ENCODE measurements at regions not wholly inside any gene's neighbourhood (a gene's known extent, or its start where the extent isn't known, plus 50 kb on each side); places are given as distances from the start of the nearest gene placed in this dataset.

DNA sequence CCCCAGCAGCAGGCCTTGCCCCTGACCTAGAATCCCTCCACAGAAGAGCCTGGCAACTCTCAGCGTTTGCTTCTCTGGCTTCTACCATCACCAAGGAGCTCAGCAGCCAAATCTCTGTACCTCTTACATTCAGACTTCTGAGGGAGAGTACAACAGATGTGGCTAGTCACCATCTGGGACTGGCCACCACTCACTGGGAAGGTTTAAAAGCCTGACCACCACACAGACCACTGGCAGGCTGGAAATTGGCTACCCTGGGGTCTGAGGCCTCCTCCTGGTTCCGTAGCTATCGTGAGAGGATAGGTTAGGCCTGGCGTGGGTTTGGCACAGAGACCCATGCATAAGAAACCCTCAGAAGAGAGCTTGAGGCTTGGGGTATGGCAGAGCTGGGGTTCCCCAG lies 478.5 kb upstream of the CADM1 start:
- no peaks in the 10 kb centered on the region for H3K79me2 ChIP-seq (ENCODE audit: control insufficient read depth, low read length)
- H3K4me2 ChIP-seq (ENCODE audit: low read length): no peak overlapping the region
- H3K27ac ChIP-seq (ENCODE audit: low read depth, low read length): no peak overlapping the region
- no peaks in the 10 kb centered on the region for H3K27me3 ChIP-seq (ENCODE audit: control insufficient read depth, low read length)
- H3K4me3 ChIP-seq (ENCODE audit: low read length): no peak overlapping the region
- no peaks in the 10 kb centered on the region for H3K36me3 ChIP-seq (ENCODE audit: control insufficient read depth, low read length)
- H3K4me1 ChIP-seq (ENCODE audit: control insufficient read depth, low read length): no peaks in the 10 kb centered on the region
- no peaks in the 10 kb centered on the region for H3K9me2 ChIP-seq (replicated peaks; ENCODE audit: control insufficient read depth, low read length)
- no peaks in the 10 kb centered on the region for H4K20me1 ChIP-seq (ENCODE audit: control insufficient read depth, insufficient read depth, low read depth, low read length)
- H3F3A ChIP-seq (ENCODE audit: control insufficient read depth, insufficient read depth): no peaks in the 10 kb centered on the region
- TF ChIP-seq, protein P1, sequence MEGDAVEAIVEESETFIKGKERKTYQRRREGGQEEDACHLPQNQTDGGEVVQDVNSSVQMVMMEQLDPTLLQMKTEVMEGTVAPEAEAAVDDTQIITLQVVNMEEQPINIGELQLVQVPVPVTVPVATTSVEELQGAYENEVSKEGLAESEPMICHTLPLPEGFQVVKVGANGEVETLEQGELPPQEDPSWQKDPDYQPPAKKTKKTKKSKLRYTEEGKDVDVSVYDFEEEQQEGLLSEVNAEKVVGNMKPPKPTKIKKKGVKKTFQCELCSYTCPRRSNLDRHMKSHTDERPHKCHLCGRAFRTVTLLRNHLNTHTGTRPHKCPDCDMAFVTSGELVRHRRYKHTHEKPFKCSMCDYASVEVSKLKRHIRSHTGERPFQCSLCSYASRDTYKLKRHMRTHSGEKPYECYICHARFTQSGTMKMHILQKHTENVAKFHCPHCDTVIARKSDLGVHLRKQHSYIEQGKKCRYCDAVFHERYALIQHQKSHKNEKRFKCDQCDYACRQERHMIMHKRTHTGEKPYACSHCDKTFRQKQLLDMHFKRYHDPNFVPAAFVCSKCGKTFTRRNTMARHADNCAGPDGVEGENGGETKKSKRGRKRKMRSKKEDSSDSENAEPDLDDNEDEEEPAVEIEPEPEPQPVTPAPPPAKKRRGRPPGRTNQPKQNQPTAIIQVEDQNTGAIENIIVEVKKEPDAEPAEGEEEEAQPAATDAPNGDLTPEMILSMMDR (IDR thresholded peaks at IDR 0.05; ENCODE audit: low read depth, low read length, poor library complexity, severe bottlenecking): no peak
- no peaks in the 10 kb centered on the region; the same call in 1 of the 2 replicates for H3K9me3 ChIP-seq (ENCODE audit: control insufficient read depth, insufficient read depth, low read length)

DNA sequence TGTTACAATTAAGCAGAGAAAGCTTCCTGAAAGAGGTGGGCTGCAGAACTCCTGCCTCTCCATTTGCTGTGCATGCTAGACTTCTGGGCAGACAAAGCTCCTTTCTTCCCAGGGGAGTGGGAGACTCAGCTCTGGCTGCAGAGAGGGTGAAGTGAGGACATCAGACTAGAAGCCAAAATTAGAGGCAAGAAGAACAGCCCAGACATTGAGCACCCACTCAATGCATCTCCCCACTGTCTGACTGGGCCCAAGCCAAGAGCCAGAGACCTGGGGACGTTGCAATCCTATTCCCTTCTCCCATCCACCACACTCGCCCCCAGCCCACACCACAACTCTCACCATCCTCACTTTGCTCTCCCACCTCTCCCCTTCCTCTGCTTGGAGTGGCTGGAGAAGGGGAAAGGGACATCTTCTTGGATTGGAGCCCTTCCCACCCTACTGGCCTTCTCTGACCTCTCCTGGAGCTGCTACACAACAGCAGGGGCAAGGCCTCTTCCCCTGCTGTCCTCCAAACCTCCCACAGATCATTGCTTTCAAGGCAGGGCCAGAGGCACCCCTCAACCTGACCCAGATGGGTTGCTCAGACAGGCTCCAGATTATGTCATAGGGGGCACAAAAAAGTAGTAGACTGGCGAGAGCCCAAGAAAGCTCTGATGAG lies 477.7 kb upstream of the CADM1 start:
- Histone ChIP-seq H3K79me2 (ENCODE audit: control insufficient read depth, low read length) (no peaks in the 10 kb centered on the region), H3K4me1 (ENCODE audit: control insufficient read depth, low read length) (no peaks in the 10 kb centered on the region), H3K4me3 (ENCODE audit: low read length) (no peak overlapping the region), H3K27me3 (ENCODE audit: control insufficient read depth, low read length) (no peaks in the 10 kb centered on the region), H3K9me3 (ENCODE audit: control insufficient read depth, insufficient read depth, low read length) (no peaks in the 10 kb centered on the region; the same call in 1 of the 2 replicates), H3F3A (ENCODE audit: control insufficient read depth, insufficient read depth) (no peaks in the 10 kb centered on the region), H3K36me3 (ENCODE audit: control insufficient read depth, low read length) (no peaks in the 10 kb centered on the region), H3K4me2 (ENCODE audit: low read length) (no peak overlapping the region), H4K20me1 (ENCODE audit: control insufficient read depth, insufficient read depth, low read depth, low read length) (no peaks in the 10 kb centered on the region), H3K9me2 (replicated peaks; ENCODE audit: control insufficient read depth, low read length) (no peaks in the 10 kb centered on the region), H3K27ac (ENCODE audit: low read depth, low read length) (no peak overlapping the region)
- no peak for TF ChIP-seq EZH2phosphoT487 (IDR thresholded peaks at IDR 0.05; ENCODE audit: borderline replicate concordance, low read length)
- TF ChIP-seq, protein P1 (IDR thresholded peaks at IDR 0.05; ENCODE audit: low read depth, low read length, poor library complexity, severe bottlenecking): no peak

DNA sequence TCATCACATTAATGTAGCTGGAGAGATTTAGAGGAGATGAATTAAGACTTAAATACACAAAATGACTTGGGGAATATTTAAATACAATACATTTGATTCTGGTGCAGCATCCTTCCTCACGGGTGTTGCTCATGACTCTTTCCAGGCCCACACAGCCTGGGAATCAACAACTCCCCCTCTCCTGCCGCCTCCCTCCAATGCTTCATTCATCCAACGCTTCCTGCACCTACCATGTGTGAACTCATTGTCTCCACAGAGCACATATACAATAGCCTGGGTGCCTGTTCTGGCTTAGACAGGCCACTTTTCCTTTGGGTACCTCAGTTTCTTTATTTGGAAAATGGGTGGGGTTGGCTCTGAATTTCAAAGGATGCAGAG lies 476.9 kb upstream of the CADM1 start:
- H3K4me2 ChIP-seq (ENCODE audit: low read length): no peak overlapping the region
- TF ChIP-seq, protein P1 (IDR thresholded peaks at IDR 0.05; ENCODE audit: low read depth, low read length, poor library complexity, severe bottlenecking): no peak
- no peak for TF ChIP-seq EZH2phosphoT487 (IDR thresholded peaks at IDR 0.05; ENCODE audit: borderline replicate concordance, low read length)
- no peak overlapping the region for H3K4me3 ChIP-seq (ENCODE audit: low read length)
- no peaks in the 10 kb centered on the region for H4K20me1 ChIP-seq (ENCODE audit: control insufficient read depth, insufficient read depth, low read depth, low read length)
- no peaks in the 10 kb centered on the region; the same call in 1 of the 2 replicates for H3K9me3 ChIP-seq (ENCODE audit: control insufficient read depth, insufficient read depth, low read length)
- no peaks in the 10 kb centered on the region for H3K9me2 ChIP-seq (replicated peaks; ENCODE audit: control insufficient read depth, low read length)
- no peaks in the 10 kb centered on the region for H3K36me3 ChIP-seq (ENCODE audit: control insufficient read depth, low read length)
- H3K4me1 ChIP-seq (ENCODE audit: control insufficient read depth, low read length): no peaks in the 10 kb centered on the region
- H3K79me2 ChIP-seq (ENCODE audit: control insufficient read depth, low read length): no peaks in the 10 kb centered on the region
- H3K27me3 ChIP-seq (ENCODE audit: control insufficient read depth, low read length): no peaks in the 10 kb centered on the region
- H3F3A ChIP-seq (ENCODE audit: control insufficient read depth, insufficient read depth): no peaks in the 10 kb centered on the region
- H3K27ac ChIP-seq (ENCODE audit: low read depth, low read length): no peak overlapping the region

Measured in DOHH2 (cell line).